Neural cell (in vitro differentiated cells): ENCODE measurements at regions not wholly inside any gene's neighbourhood (a gene's known extent, or its start where the extent isn't known, plus 50 kb on each side); places are given as distances from the start of the nearest gene placed in this dataset.
"Not testable (repeated sequence)": the region's sequence is repeated elsewhere in the genome, so short reads cannot be mapped to it uniquely, and the experiment has no call there.

Experiments used
- EP300 ChIP-seq: fragments of 450-650 bp; conservative IDR thresholded peaks from 2 replicates; pipeline ENCODE4 v1.6.1; 2014; ENCODE audit warnings: antibody characterized with exemption, mild to moderate bottlenecking, moderate library complexity; ENCODE audit not compliant: poor library complexity, severe bottlenecking
- EZH2 ChIP-seq: fragments of 200-600, 300-800 bp; shearing (Covaris generic), sonication (generic); IDR thresholded peaks from 2 replicates; pipeline ENCODE4 v1.6.1; 2014; ENCODE audit warnings: antibody characterized with exemption, low read length, borderline replicate concordance, mild to moderate bottlenecking; ENCODE audit not compliant: insufficient read depth, poor library complexity, severe bottlenecking
- POLR2AphosphoS5 ChIP-seq: IDR thresholded peaks from 2 replicates; pipeline ENCODE4 v1.6.1; 2012
- SMC3 ChIP-seq: fragments of 450-650 bp; conservative IDR thresholded peaks from 2 replicates; pipeline ENCODE4 v1.6.1; 2014; ENCODE audit warnings: antibody characterized with exemption, mild to moderate bottlenecking, moderate library complexity; ENCODE audit not compliant: poor library complexity
- TF ChIP-seq, protein P1 (sequence below): fragments of 450-650 bp; IDR thresholded peaks from 2 replicates; pipeline ENCODE4 v1.5.1; 2014; ENCODE audit warnings: antibody characterized with exemption, mild to moderate bottlenecking, moderate library complexity; ENCODE audit not compliant: poor library complexity, severe bottlenecking
- TF ChIP-seq, protein P2 (sequence below): IDR thresholded peaks from 2 replicates; pipeline ENCODE4 v1.6.1; 2012; ENCODE audit warnings: borderline replicate concordance

DNA sequence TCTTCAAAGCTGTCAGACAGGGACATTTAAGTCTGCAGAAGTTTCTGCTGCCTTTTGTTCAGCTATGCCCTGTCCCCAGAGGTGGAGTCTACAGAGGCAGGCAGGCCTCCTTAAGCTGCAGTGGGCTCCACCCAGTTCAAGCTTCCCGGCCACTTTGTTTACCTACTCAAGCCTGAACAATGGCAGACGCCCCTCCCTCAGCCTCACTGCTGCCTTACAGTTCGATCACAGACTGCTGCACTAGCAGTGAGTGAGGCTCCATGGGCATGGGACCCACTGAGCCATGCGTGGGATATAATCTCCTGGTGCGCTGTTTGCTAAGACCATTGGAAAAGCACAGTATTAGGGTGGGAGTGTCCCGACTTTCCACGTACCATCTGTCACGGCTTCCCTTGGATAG, 585.9 kb upstream of the HS3ST5 start:
- TF ChIP-seq, protein P1, sequence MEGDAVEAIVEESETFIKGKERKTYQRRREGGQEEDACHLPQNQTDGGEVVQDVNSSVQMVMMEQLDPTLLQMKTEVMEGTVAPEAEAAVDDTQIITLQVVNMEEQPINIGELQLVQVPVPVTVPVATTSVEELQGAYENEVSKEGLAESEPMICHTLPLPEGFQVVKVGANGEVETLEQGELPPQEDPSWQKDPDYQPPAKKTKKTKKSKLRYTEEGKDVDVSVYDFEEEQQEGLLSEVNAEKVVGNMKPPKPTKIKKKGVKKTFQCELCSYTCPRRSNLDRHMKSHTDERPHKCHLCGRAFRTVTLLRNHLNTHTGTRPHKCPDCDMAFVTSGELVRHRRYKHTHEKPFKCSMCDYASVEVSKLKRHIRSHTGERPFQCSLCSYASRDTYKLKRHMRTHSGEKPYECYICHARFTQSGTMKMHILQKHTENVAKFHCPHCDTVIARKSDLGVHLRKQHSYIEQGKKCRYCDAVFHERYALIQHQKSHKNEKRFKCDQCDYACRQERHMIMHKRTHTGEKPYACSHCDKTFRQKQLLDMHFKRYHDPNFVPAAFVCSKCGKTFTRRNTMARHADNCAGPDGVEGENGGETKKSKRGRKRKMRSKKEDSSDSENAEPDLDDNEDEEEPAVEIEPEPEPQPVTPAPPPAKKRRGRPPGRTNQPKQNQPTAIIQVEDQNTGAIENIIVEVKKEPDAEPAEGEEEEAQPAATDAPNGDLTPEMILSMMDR: not testable (repeated sequence)
- not testable (repeated sequence) for TF ChIP-seq POLR2AphosphoS5, SMC3, EP300, EZH2
- TF ChIP-seq, protein P2, sequence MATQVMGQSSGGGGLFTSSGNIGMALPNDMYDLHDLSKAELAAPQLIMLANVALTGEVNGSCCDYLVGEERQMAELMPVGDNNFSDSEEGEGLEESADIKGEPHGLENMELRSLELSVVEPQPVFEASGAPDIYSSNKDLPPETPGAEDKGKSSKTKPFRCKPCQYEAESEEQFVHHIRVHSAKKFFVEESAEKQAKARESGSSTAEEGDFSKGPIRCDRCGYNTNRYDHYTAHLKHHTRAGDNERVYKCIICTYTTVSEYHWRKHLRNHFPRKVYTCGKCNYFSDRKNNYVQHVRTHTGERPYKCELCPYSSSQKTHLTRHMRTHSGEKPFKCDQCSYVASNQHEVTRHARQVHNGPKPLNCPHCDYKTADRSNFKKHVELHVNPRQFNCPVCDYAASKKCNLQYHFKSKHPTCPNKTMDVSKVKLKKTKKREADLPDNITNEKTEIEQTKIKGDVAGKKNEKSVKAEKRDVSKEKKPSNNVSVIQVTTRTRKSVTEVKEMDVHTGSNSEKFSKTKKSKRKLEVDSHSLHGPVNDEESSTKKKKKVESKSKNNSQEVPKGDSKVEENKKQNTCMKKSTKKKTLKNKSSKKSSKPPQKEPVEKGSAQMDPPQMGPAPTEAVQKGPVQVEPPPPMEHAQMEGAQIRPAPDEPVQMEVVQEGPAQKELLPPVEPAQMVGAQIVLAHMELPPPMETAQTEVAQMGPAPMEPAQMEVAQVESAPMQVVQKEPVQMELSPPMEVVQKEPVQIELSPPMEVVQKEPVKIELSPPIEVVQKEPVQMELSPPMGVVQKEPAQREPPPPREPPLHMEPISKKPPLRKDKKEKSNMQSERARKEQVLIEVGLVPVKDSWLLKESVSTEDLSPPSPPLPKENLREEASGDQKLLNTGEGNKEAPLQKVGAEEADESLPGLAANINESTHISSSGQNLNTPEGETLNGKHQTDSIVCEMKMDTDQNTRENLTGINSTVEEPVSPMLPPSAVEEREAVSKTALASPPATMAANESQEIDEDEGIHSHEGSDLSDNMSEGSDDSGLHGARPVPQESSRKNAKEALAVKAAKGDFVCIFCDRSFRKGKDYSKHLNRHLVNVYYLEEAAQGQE: not testable (repeated sequence)
